Osteocyte (in vitro differentiated cells): ENCODE measurements at regions not wholly inside any gene's neighbourhood (a gene's known extent, or its start where the extent isn't known, plus 50 kb on each side); places are given as distances from the start of the nearest gene placed in this dataset.
"Not testable (repeated sequence)": the region's sequence is repeated elsewhere in the genome, so short reads cannot be mapped to it uniquely, and the experiment has no call there.

Experiments used
- DNase-seq: peaks from one replicate; pipeline ENCODE4 v3.0.0; 2021; ENCODE audit warnings: mixed read lengths; ENCODE audit not compliant: unreplicated experiment; ENCODE audit errors: extremely low spot score
- H3K27ac Mint-ChIP-seq: one replicate; pipeline ENCODE4 v1.8.0; 2021; ENCODE audit warnings: mild to moderate bottlenecking, mixed read lengths; ENCODE audit not compliant: unreplicated experiment
- H3K27me3 Mint-ChIP-seq: one replicate; pipeline ENCODE4 v1.8.0; 2021; ENCODE audit warnings: mixed read lengths; ENCODE audit not compliant: unreplicated experiment
- H3K36me3 Mint-ChIP-seq: one replicate; pipeline ENCODE4 v1.8.0; 2021; ENCODE audit warnings: mixed read lengths; ENCODE audit not compliant: unreplicated experiment
- H3K4me1 Mint-ChIP-seq: one replicate; pipeline ENCODE4 v1.8.0; 2021; ENCODE audit warnings: mixed read lengths; ENCODE audit not compliant: unreplicated experiment
- H3K4me3 Mint-ChIP-seq: one replicate; pipeline ENCODE4 v1.8.0; 2021; ENCODE audit warnings: mild to moderate bottlenecking, moderate library complexity, mixed read lengths; ENCODE audit not compliant: unreplicated experiment
- H3K9me3 Mint-ChIP-seq: one replicate; pipeline ENCODE4 v1.8.0; 2021; ENCODE audit warnings: mixed read lengths; ENCODE audit not compliant: unreplicated experiment
- CTCF ChIP-seq: fragments of 200-600 bp; sonication (generic); IDR thresholded peaks from 2 replicates; pipeline ENCODE4 v1.5.0; 2021; ENCODE audit warnings: antibody characterized with exemption, mild to moderate bottlenecking, moderate library complexity

GRCh38 chr12:84470361-84470760 lies 442.2 kb downstream of the SLC6A15 start:
- TF ChIP-seq CTCF, result no peak

DNA sequence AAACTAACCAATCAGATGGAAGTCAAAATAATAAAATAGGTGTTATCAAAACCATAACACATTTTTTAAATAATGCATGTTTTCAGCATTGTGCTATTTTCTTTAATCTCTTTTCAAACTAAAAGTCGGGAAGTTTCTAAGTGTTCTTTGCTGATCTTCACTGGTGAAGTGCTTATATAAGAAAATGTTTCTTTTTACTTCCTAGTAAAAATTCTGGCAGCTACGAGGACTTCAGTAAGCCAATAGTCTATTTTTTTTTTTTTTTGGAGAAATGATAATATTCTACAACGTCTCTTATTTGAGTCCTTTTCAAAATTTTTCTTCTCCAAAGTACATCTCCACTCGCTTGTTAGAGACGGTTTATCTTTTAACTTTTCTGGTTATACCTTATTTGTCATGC lies 448.0 kb downstream of the SLC6A15 start:
- no peak for TF ChIP-seq CTCF
- no peak overlapping the region for H3K27ac Mint-ChIP-seq
- DNase-seq, result no peak
- peaks cover 9% of the 10 kb centered on the region for H3K27me3 Mint-ChIP-seq
- no peak overlapping the region for H3K4me3 Mint-ChIP-seq
- no peaks in the 10 kb centered on the region for H3K9me3 Mint-ChIP-seq
- H3K4me1 Mint-ChIP-seq, result no peaks in the 10 kb centered on the region
- H3K36me3 Mint-ChIP-seq, result no peaks in the 10 kb centered on the region

More at GRCh38 chr12:84470361-84470760, 442.2 kb downstream of the SLC6A15 start:
- H3K4me1 Mint-ChIP-seq, result no peaks in the 10 kb centered on the region
- H3K27me3 Mint-ChIP-seq, result peaks cover 16% of the 10 kb centered on the region
- no peaks in the 10 kb centered on the region for H3K36me3 Mint-ChIP-seq
- no peak overlapping the region for H3K27ac Mint-ChIP-seq
- no peak overlapping the region for H3K4me3 Mint-ChIP-seq
- no peak for DNase-seq
- H3K9me3 Mint-ChIP-seq, result no peaks in the 10 kb centered on the region

DNA sequence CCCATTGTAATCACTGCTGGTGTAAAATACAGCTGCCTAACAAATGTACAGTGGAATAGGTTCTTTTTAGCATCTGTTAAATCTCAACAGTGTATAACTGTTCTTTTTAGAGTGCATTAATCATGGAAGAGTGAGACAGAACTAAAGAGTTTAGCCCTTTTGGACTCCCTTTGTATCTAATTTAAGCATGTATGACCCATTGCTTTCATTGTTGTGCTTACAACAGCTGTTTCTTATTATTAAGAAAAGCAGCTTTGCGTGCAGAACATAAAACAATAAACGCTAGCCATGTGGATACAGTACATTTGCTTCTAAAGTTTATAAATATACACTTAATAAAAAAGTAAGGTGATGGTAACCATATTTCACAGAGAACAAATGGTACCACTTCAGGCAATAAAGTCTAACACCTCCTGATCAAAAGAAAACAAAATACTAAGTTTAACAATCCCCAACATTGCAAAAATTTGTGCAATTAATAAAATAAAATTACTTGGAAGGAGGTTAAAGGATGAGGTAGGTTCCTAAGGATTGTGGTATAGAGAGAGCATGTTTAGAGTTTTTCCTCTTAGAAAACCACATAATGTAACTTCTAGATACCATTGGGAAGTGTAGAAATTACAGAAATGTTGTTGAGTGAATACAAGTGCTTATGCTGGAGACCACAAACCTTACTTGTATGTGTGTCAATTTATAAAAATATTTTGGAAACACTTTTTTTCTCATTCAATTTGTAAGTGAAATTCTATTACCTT lies 448.7 kb downstream of the SLC6A15 start:
- no peak for TF ChIP-seq CTCF
- no peak overlapping the region for H3K27ac Mint-ChIP-seq
- DNase-seq, result no peak
- H3K36me3 Mint-ChIP-seq, result no peaks in the 10 kb centered on the region
- H3K4me1 Mint-ChIP-seq, result no peaks in the 10 kb centered on the region
- no peaks in the 10 kb centered on the region for H3K9me3 Mint-ChIP-seq
- H3K27me3 Mint-ChIP-seq, result peaks cover 9% of the 10 kb centered on the region
- H3K4me3 Mint-ChIP-seq, result no peak overlapping the region

DNA sequence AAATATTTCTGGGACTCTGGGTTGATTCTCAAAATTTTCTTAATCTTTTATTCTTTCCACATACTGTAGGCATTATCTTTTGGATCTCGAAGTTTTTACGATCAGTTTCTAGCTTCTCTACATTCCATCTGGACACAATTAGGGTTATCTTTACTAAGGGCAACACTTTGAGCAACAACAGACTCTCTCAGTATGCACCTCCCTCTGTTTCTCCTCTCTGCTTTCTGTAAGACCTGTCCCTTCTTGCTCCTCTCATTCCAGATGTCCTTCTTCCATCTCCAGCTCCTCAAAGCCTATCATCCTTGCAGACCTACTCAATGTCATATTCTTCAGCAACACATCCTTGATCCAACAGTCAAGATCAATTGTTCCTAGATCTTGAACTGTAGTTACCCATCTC lies 457.0 kb downstream of the SLC6A15 start:
- no peaks in the 10 kb centered on the region for H3K36me3 Mint-ChIP-seq
- no peak overlapping the region for H3K27ac Mint-ChIP-seq
- TF ChIP-seq CTCF, result no peak
- H3K9me3 Mint-ChIP-seq, result no peaks in the 10 kb centered on the region
- no peak overlapping the region for H3K4me3 Mint-ChIP-seq
- H3K4me1 Mint-ChIP-seq, result no peaks in the 10 kb centered on the region
- H3K27me3 Mint-ChIP-seq, result peaks cover 10% of the 10 kb centered on the region
- DNase-seq, result no peak

GRCh38 chr12:84446478-84446877 lies 466.1 kb downstream of the SLC6A15 start:
- not testable (repeated sequence) for H3K9me3 Mint-ChIP-seq, H3K27me3 Mint-ChIP-seq, DNase-seq, H3K4me1 Mint-ChIP-seq, H3K27ac Mint-ChIP-seq, H3K4me3 Mint-ChIP-seq, H3K36me3 Mint-ChIP-seq
